Endothelial cell of umbilical vein (primary cell): ENCODE measurements at regions not wholly inside any gene's neighbourhood (a gene's known extent, or its start where the extent isn't known, plus 50 kb on each side); places are given as distances from the start of the nearest gene placed in this dataset.

Experiments
- BruUV-seq: library from RNA; stranded (reverse); fragments of 400-500 nt; replicated peaks from 2 replicates; lab custom pipeline; 2021; lab: Mats Ljungman, UMichigan
- CTCF ChIA-PET: fragments of 300-600, 350-600 bp; sonication (Branson Sonifier 250); formaldehyde crosslinking; loops from one replicate; lab custom pipeline; 2021; ENCODE audit warnings: antibody characterized with exemption, inconsistent platforms; lab: Charles Lee
- POLR2A ChIA-PET: fragments of 300-600, 350-600 bp; sonication (Branson Sonifier 250); formaldehyde crosslinking; loops from one replicate; lab custom pipeline; 2021; ENCODE audit warnings: antibody characterized with exemption, inconsistent platforms; lab: Charles Lee
- DNase-seq: peaks from one replicate; pipeline ENCODE4 v3.0.0-alpha.2; 2011; ENCODE audit warnings: low read depth, low spot score
- FAIRE-seq: peaks from 2 replicates; lab custom pipeline; 2011; peaks lifted over from hg19 to GRCh38; lab: Jason Lieb, UNC
- H2AFZ ChIP-seq: 2 replicates; pipeline ENCODE4 v1.6.0; 2012; ENCODE audit warnings: low read depth, low read length, control low read depth, inconsistent platforms
- H3K27ac ChIP-seq: 2 replicates; pipeline ENCODE4 v1.5.1; 2011; ENCODE audit warnings: low read depth, mild to moderate bottlenecking, control low read depth, low read length, moderate library complexity; ENCODE audit not compliant: insufficient read depth
- H3K27me3 ChIP-seq, 2 experiments: 2 replicates each; pipeline versions ENCODE4 v1.6.0 to v1.6.1; 2011; ENCODE audit warnings: low read length in 2 of 2, mixed read lengths in 1 of 2; ENCODE audit not compliant: control insufficient read depth in 2 of 2, insufficient read depth in 2 of 2
- H3K36me3 ChIP-seq, 2 experiments: 2 replicates in 1 of 2; 3 replicates in 1 of 2; pipeline ENCODE4 v1.5.1; 2011; ENCODE audit warnings: low read length in 2 of 2, mild to moderate bottlenecking in 1 of 2, moderate library complexity in 1 of 2; ENCODE audit not compliant: control insufficient read depth in 2 of 2, insufficient read depth in 2 of 2; ENCODE audit errors: extremely low read depth in 1 of 2
- H3K4me1 ChIP-seq: 3 replicates; pipeline ENCODE4 v1.5.1; 2011; ENCODE audit warnings: mild to moderate bottlenecking, low read length; ENCODE audit not compliant: control insufficient read depth, insufficient read depth; ENCODE audit errors: extremely low read depth
- H3K4me2 ChIP-seq: 2 replicates; pipeline ENCODE4 v1.6.1; 2011; ENCODE audit warnings: low read length, control low read depth, mixed read lengths; ENCODE audit not compliant: insufficient read depth
- H3K4me3 ChIP-seq, 3 experiments: fragments of 200-600 bp in 1 of 3; sonication (generic), shearing (Covaris generic) in 1 of 3; replicated peaks in 1 of 3; 2 replicates each; pipeline ENCODE4 v1.5.1; 2011 to 2016; ENCODE audit warnings: control low read depth in 3 of 3, low read length in 3 of 3, mild to moderate bottlenecking in 2 of 3, inconsistent platforms in 1 of 3, low read depth in 1 of 3, moderate library complexity in 1 of 3; ENCODE audit not compliant: insufficient read depth in 1 of 3
- H3K79me2 ChIP-seq: 2 replicates; pipeline ENCODE4 v1.6.0; 2012; ENCODE audit warnings: low read length, inconsistent platforms; ENCODE audit not compliant: control insufficient read depth, insufficient read depth
- H3K9ac ChIP-seq: replicated peaks from 2 replicates; pipeline ENCODE3; 2011; ENCODE audit warnings: low read length, control low read depth; ENCODE audit not compliant: insufficient read depth; ENCODE audit errors: extremely low read depth
- H3K9me1 ChIP-seq: replicated peaks from 3 replicates; pipeline ENCODE4 v1.6.0; 2011; ENCODE audit warnings: mild to moderate bottlenecking, low read length; ENCODE audit not compliant: control insufficient read depth, insufficient read depth; ENCODE audit errors: extremely low read depth
- H3K9me3 ChIP-seq: replicated peaks from 2 replicates; pipeline ENCODE4 v1.5.1; 2012; ENCODE audit warnings: low read length, inconsistent platforms; ENCODE audit not compliant: control insufficient read depth, insufficient read depth
- H4K20me1 ChIP-seq: replicated peaks from 2 replicates; pipeline ENCODE3; 2011; ENCODE audit warnings: mild to moderate bottlenecking, low read length; ENCODE audit not compliant: control insufficient read depth, insufficient read depth; ENCODE audit errors: extremely low read depth
- EZH2 ChIP-seq: IDR thresholded peaks from 2 replicates; pipeline ENCODE4 v1.6.1; 2012; ENCODE audit warnings: borderline replicate concordance, low read depth, mild to moderate bottlenecking, moderate library complexity, low read length, inconsistent platforms; ENCODE audit not compliant: severe bottlenecking
- JUN ChIP-seq: IDR thresholded peaks from 2 replicates; pipeline ENCODE4 v1.6.1; 2011; ENCODE audit warnings: borderline replicate concordance, low read depth; ENCODE audit not compliant: insufficient read length, insufficient read depth
- POLR2A ChIP-seq: IDR thresholded peaks from 2 replicates; pipeline ENCODE4 v1.6.1; 2012; ENCODE audit warnings: low read depth, mild to moderate bottlenecking, control low read depth, low read length
- POLR2AphosphoS5 ChIP-seq: IDR thresholded peaks from 2 replicates; pipeline ENCODE4 v1.6.1; 2012; ENCODE audit warnings: low read depth, mild to moderate bottlenecking, control low read depth, low read length, moderate library complexity; ENCODE audit not compliant: insufficient read depth
- dilution Hi-C: fragments of 300-500 bp; cut with MboI; formaldehyde crosslinking; loops from one replicate; pipeline ENCODE4 v1.15.0; 2019; ENCODE audit warnings: low sequenced_read_pairs; ENCODE audit not compliant: extremely low pct_ligation_motif_present
- intact Hi-C: fragments of 100-400 bp; cut with micrococcal nuclease; formaldehyde crosslinking; loops from one replicate; pipeline ENCODE4 v1.10.0; 2022
- TF ChIP-seq, protein P1 (sequence below): IDR thresholded peaks from 2 replicates; pipeline ENCODE4 v1.6.1; 2011; ENCODE audit not compliant: insufficient read depth, insufficient read length
- TF ChIP-seq, protein P2 (sequence below), 2 donors: IDR thresholded peaks; 1 replicate in 1 of 2; 2 replicates in 1 of 2; pipeline ENCODE4 v1.5.1; 2011; ENCODE audit warnings: low read length in 2 of 2, mild to moderate bottlenecking in 2 of 2, moderate library complexity in 2 of 2, control low read depth in 1 of 2, inconsistent platforms in 1 of 2, low read depth in 1 of 2; ENCODE audit not compliant: insufficient read depth in 1 of 2; ENCODE audit errors: extremely low read depth in 1 of 2

DNA sequence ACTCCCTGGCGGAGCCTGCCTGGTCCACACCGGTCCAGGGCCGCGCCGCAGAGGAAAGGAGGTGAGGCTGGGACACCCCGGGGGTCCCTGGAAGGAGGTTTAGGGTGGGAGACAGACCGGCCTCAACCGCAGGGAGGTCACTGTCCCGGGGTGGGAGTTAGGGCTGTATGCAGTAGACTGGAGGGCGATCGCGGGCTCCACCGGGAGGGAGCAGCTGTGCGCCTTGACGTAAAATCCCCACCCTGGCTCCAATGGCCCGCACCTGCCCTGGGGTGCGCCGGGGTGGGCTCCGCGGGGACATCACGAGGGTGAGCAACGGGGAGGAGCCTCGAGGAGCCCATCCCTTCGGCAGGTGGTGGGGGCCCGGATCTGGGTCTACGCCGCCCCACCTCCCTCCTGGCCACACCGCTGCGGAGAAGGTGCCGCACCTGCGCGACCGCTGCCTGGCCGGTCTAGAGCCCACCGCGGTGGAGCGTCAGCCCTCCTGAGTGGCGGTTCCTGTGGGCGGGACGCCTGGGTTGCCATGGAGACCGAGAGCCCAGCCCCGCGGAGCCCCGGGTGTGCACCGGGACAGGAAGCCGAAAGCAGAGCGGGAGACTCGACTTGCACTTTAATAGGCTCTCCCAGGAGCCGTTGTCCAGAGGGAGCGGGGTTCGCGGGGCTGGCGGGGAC is 105.1 kb downstream of the ADRA2C start:
- POLR2A ChIA-PET: no interaction called here
- Histone ChIP-seq H3K27me3 (peaks cover 10 to 12% of the 10 kb centered on the region in 2 experiments), H3K36me3 (no peaks in the 10 kb centered on the region), H3K4me3 (no peak overlapping the region), H2AFZ (no peak overlapping the region), H3K79me2 (no peaks in the 10 kb centered on the region), H3K9me3 (no peaks in the 10 kb centered on the region), H3K27ac (no peak overlapping the region), H4K20me1 (no peaks in the 10 kb centered on the region), H3K9ac (no peak overlapping the region), H3K4me1 (no peaks in the 10 kb centered on the region), H3K4me2 (no peak overlapping the region), H3K9me1 (no peaks in the 10 kb centered on the region)
- TF ChIP-seq, protein P1, sequence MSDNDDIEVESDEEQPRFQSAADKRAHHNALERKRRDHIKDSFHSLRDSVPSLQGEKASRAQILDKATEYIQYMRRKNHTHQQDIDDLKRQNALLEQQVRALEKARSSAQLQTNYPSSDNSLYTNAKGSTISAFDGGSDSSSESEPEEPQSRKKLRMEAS: no peak
- TF ChIP-seq EZH2: peak; percentile 51
- no TSS peak for BruUV-seq
- dilution Hi-C loops: no loop called here
- FAIRE-seq (no peak), DNase-seq (no peak)
- intact Hi-C loops: no loop called here
- CTCF ChIA-PET: interaction anchor here (2.5 kb wide), 1 partner anchor 10 kb away, joined by 9 read pairs; no protein-coding TSS in a partner anchor

DNA sequence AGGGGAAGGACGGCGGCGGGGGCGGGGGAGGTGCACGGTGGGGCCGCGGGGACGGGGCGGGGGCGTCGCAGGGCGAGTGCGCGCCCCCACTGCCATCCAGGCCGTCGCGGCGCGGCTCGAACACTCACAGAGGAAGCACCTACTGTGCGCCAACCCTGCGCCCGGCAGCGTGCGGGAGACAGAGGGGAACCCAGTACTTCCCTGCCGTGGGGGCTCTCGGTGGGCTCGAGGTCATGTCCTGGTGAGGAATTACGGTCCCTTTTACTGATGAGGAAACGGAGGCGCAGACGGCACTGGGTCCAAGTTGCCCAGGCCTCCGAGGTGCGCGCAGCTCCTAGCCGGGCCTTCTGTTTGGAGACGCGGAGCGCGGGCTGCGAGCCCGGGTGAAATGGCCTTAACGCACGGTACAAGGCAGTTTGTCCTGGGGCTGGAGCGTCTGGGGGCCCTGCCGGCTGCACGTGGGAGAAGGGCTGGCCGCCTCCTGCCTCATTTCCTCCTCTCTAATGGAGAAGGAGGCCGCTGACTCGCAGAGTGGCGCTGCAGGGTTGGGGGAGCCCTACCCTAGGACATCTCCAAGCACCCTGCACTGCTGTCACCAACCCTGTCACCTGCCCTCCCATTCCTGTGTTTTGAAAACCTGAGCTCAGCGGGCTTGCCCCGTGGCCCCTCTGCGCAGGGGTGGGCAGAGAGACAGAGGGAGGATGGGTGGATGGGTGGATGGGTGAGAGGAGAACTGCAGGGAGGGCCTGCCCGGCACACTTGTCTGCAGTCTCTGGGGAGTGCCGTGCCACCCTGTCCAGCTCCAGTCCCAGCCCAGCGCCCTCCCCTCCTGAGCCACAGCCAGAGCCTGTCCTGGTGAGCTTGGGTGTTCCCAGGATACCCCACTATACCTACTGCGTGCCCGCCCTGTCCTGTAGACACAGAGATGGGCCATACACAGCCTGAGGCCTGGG is 106.0 kb downstream of the ADRA2C start:
- dilution Hi-C loops: no loop called here
- Histone ChIP-seq H3K4me3 (no peak overlapping the region), H3K4me1 (no peaks in the 10 kb centered on the region), H3K79me2 (no peaks in the 10 kb centered on the region), H4K20me1 (no peaks in the 10 kb centered on the region), H3K4me2 (no peak overlapping the region), H3K27me3 (peaks cover 10 to 12% of the 10 kb centered on the region in 2 experiments), H3K9ac (no peak overlapping the region), H3K36me3 (no peaks in the 10 kb centered on the region), H3K27ac (no peak overlapping the region), H3K9me3 (no peaks in the 10 kb centered on the region), H3K9me1 (no peaks in the 10 kb centered on the region), H2AFZ (no peak overlapping the region)
- FAIRE-seq (no peak), DNase-seq (no peak)
- intact Hi-C loops: no loop called here
- TF ChIP-seq, protein P1: no peak
- peak; percentile 16 for TF ChIP-seq EZH2
- no peak for TF ChIP-seq POLR2AphosphoS5
- TF ChIP-seq POLR2A: no peak
- TF ChIP-seq, protein P2, sequence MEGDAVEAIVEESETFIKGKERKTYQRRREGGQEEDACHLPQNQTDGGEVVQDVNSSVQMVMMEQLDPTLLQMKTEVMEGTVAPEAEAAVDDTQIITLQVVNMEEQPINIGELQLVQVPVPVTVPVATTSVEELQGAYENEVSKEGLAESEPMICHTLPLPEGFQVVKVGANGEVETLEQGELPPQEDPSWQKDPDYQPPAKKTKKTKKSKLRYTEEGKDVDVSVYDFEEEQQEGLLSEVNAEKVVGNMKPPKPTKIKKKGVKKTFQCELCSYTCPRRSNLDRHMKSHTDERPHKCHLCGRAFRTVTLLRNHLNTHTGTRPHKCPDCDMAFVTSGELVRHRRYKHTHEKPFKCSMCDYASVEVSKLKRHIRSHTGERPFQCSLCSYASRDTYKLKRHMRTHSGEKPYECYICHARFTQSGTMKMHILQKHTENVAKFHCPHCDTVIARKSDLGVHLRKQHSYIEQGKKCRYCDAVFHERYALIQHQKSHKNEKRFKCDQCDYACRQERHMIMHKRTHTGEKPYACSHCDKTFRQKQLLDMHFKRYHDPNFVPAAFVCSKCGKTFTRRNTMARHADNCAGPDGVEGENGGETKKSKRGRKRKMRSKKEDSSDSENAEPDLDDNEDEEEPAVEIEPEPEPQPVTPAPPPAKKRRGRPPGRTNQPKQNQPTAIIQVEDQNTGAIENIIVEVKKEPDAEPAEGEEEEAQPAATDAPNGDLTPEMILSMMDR (IDR thresholded peaks at IDR 0.05; ENCODE audit: extremely low read depth in 1 of 2, insufficient read depth in 1 of 2, low read depth in 1 of 2, low read length in 2 of 2): no peak
- no peak for TF ChIP-seq JUN
- no TSS peak for BruUV-seq
- ChIA-PET POLR2A (no interaction called here), CTCF (interaction anchor here (2.5 kb wide), 1 partner anchor 9 kb away, joined by 9 read pairs; no protein-coding TSS in a partner anchor)
